Endodermal cell (in vitro differentiated cells): ENCODE measurements at regions not wholly inside any gene's neighbourhood (a gene's known extent, or its start where the extent isn't known, plus 50 kb on each side); places are given as distances from the start of the nearest gene placed in this dataset.

Experiments
- DNase-seq: peaks from one replicate; pipeline ENCODE4 v3.0.0-alpha.2; 2017
- H3K27ac ChIP-seq: 2 replicates; pipeline ENCODE4 v1.5.1; 2013; ENCODE audit warnings: mild to moderate bottlenecking, low read depth, low read length, moderate library complexity
- H3K27me3 ChIP-seq: 2 replicates; pipeline ENCODE4 v1.6.1; 2013; ENCODE audit warnings: mild to moderate bottlenecking, low read length, moderate library complexity; ENCODE audit not compliant: insufficient read depth, control insufficient read depth, poor library complexity, severe bottlenecking
- H3K36me3 ChIP-seq: 2 replicates; pipeline ENCODE4 v1.7.0; 2013; ENCODE audit warnings: mild to moderate bottlenecking, low read length, moderate library complexity; ENCODE audit not compliant: control insufficient read depth, insufficient read depth
- H3K4me1 ChIP-seq: one replicate; pipeline ENCODE4 v1.7.0; 2013; ENCODE audit warnings: low read length; ENCODE audit not compliant: control insufficient read depth, insufficient read depth
- H3K4me3 ChIP-seq: 2 replicates; pipeline ENCODE4 v1.5.1; 2013; ENCODE audit warnings: mild to moderate bottlenecking, low read length, moderate library complexity
- H3K9ac ChIP-seq: 2 replicates; pipeline ENCODE4 v1.6.1; 2013; ENCODE audit warnings: mild to moderate bottlenecking, low read length, moderate library complexity; ENCODE audit not compliant: poor library complexity, severe bottlenecking; ENCODE audit errors: extremely low read depth
- H3K9me3 ChIP-seq: 2 replicates; pipeline ENCODE4 v1.6.1; 2013; ENCODE audit warnings: mild to moderate bottlenecking, low read length, moderate library complexity; ENCODE audit not compliant: control insufficient read depth
- H3K27ac Mint-ChIP-seq: 2 replicates; pipeline ENCODE4 v1.8.0; 2020; ENCODE audit warnings: mixed read lengths
- H3K27me3 Mint-ChIP-seq: 2 replicates; pipeline ENCODE4 v1.8.0; 2021; ENCODE audit warnings: mild to moderate bottlenecking, mixed read lengths; ENCODE audit not compliant: insufficient read depth
- H3K36me3 Mint-ChIP-seq: 2 replicates; pipeline ENCODE4 v1.8.0; 2020; ENCODE audit warnings: low read depth, mixed read lengths
- H3K4me1 Mint-ChIP-seq: 2 replicates; pipeline ENCODE4 v1.8.0; 2020; ENCODE audit warnings: mixed read lengths
- H3K4me3 Mint-ChIP-seq: 2 replicates; pipeline ENCODE4 v1.8.0; 2020; ENCODE audit warnings: mild to moderate bottlenecking, moderate library complexity, mixed read lengths
- H3K9me3 Mint-ChIP-seq: 2 replicates; pipeline ENCODE4 v1.8.0; 2020; ENCODE audit warnings: mild to moderate bottlenecking, mixed read lengths
- WGBS, 2 experiments: methylation state at CpG; one replicate each; pipeline versions ENCODE4 v1.1.5 to v1.1.7; 2013; ENCODE audit warnings: missing lambda C conversion rate in 2 of 2, mixed read lengths in 1 of 2; ENCODE audit not compliant: insufficient coverage in 1 of 2, insufficient read length in 1 of 2; 5-methylcytosine and 5-hydroxymethylcytosine counted together
- TF ChIP-seq, protein P1 (sequence below): fragments of 200-600 bp; sonication (generic); conservative IDR thresholded peaks from 2 replicates; pipeline ENCODE4 v1.5.0; 2021; ENCODE audit warnings: antibody characterized with exemption, mild to moderate bottlenecking

DNA sequence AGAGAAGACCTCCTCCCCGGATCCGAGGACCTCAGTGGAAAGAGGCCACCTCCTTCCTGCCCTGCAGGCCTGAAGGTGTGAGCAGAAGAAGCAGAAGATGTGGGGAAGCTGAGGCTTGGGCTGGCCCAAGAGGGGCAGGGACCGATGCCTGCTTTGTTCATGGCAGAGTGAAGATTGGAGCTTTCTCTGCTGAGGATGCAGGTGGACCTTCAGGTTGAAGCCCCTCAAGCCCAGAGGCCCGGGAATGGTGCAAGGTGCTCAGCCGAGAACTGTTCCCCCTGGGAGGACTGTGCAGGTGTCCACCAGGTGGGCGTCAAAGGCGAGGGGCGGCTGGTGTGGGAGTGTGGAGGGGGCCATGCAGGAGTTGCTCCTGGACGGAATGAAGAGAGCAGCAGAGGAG, 277.9 kb upstream of the IRX2 start:
- Histone ChIP-seq H3K27ac (no peak overlapping the region), H3K27me3 (no peaks in the 10 kb centered on the region), H3K4me3 (no peak overlapping the region), H3K4me1 (no peaks in the 10 kb centered on the region), H3K9ac (no peak overlapping the region), H3K9me3 (no peaks in the 10 kb centered on the region), H3K36me3 (no peaks in the 10 kb centered on the region)
- DNase-seq = no peak
- WGBS, 2 experiments = 88 to 100% methylated on average over 6 to 9 of the region's 9 CpGs
- peaks cover 2% of the 10 kb centered on the region for H3K27me3 Mint-ChIP-seq
- H3K4me1 Mint-ChIP-seq = no peaks in the 10 kb centered on the region
- TF ChIP-seq, protein P1, sequence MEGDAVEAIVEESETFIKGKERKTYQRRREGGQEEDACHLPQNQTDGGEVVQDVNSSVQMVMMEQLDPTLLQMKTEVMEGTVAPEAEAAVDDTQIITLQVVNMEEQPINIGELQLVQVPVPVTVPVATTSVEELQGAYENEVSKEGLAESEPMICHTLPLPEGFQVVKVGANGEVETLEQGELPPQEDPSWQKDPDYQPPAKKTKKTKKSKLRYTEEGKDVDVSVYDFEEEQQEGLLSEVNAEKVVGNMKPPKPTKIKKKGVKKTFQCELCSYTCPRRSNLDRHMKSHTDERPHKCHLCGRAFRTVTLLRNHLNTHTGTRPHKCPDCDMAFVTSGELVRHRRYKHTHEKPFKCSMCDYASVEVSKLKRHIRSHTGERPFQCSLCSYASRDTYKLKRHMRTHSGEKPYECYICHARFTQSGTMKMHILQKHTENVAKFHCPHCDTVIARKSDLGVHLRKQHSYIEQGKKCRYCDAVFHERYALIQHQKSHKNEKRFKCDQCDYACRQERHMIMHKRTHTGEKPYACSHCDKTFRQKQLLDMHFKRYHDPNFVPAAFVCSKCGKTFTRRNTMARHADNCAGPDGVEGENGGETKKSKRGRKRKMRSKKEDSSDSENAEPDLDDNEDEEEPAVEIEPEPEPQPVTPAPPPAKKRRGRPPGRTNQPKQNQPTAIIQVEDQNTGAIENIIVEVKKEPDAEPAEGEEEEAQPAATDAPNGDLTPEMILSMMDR = no peak
- no peaks in the 10 kb centered on the region for H3K36me3 Mint-ChIP-seq
- H3K9me3 Mint-ChIP-seq = no peaks in the 10 kb centered on the region
- no peak overlapping the region for H3K4me3 Mint-ChIP-seq
- no peak overlapping the region for H3K27ac Mint-ChIP-seq

- H3K9me3 Mint-ChIP-seq = no peaks in the 10 kb centered on the region
These were observed 276.6 kb upstream of the IRX2 start for GRCh38 chr5:3027866-3028635.

DNA sequence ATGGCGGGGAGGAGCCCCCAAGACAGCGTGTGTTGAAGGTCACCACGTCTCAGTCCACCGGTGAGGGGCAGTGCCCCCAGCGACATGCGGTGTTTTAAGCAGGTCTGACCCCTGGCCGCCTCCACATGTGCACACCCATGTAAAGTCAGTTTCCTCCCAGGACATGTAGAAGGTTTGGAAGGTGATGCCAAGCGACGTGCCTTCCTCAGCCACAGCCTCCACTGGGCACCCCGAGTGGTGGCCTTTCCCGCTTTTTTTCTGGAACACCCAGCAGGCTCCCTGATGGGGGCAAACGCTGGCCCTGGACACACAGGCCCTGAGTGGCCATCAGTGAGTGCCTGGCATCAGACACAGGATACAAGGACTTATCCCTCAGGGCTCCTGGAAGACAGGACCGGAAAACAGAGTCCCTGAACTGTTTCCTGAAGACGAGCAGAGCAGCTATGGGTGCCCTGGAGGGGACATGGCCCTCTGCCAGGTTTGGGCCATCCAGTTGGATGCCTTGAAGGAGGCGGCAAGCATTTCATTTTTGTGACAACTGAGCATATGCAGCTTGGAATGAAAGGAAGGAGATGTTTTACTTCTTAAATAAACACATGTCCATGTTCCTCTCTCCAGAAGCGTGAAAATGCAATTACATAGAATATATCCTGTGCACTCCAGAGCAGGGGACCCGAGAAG, 275.8 kb upstream of the IRX2 start:
- H3K4me3 Mint-ChIP-seq = no peak overlapping the region
- no peaks in the 10 kb centered on the region for H3K36me3 Mint-ChIP-seq

More at GRCh38 chr5:3027866-3028635, 276.6 kb upstream of the IRX2 start:
- no peaks in the 10 kb centered on the region for H3K36me3 Mint-ChIP-seq
- Histone ChIP-seq H3K9me3 (no peaks in the 10 kb centered on the region), H3K27me3 (no peaks in the 10 kb centered on the region), H3K27ac (no peak overlapping the region), H3K36me3 (no peaks in the 10 kb centered on the region), H3K4me3 (no peak overlapping the region), H3K4me1 (no peaks in the 10 kb centered on the region), H3K9ac (no peak overlapping the region)
- H3K4me3 Mint-ChIP-seq = no peak overlapping the region
- H3K27ac Mint-ChIP-seq = no peak overlapping the region
- no peak for DNase-seq
- TF ChIP-seq, protein P1 = no peak
- WGBS, 2 experiments = 85 to 97% methylated on average over 12 to 23 of the region's 23 CpGs
- no peaks in the 10 kb centered on the region for H3K4me1 Mint-ChIP-seq
- H3K27me3 Mint-ChIP-seq = peaks cover 2% of the 10 kb centered on the region

More for the DNA sequence above, 275.8 kb upstream of the IRX2 start:
- no peak for DNase-seq
- H3K27ac Mint-ChIP-seq = no peak overlapping the region
- Histone ChIP-seq H3K36me3 (no peaks in the 10 kb centered on the region), H3K4me3 (no peak overlapping the region), H3K27ac (no peak overlapping the region), H3K4me1 (no peaks in the 10 kb centered on the region), H3K9me3 (no peaks in the 10 kb centered on the region), H3K9ac (no peak overlapping the region), H3K27me3 (no peaks in the 10 kb centered on the region)
- TF ChIP-seq, protein P1 = no peak
- no peaks in the 10 kb centered on the region for H3K4me1 Mint-ChIP-seq
- 87 to 98% methylated on average over 8 to 17 of the region's 17 CpGs for WGBS, 2 experiments
- no peaks in the 10 kb centered on the region for H3K9me3 Mint-ChIP-seq
- H3K27me3 Mint-ChIP-seq = peaks cover 2% of the 10 kb centered on the region
